K562 (cell line): ENCODE measurements at regions not wholly inside any gene's neighbourhood (a gene's known extent, or its start where the extent isn't known, plus 50 kb on each side); places are given as distances from the start of the nearest gene placed in this dataset.

Experiments used
- ATAC-seq: fragments of 200-7000 bp; cut with Tn5 transposase; 3 replicates; pipeline ENCODE4 v1.9.1; 2020; ENCODE audit warnings: moderate library complexity
- BruUV-seq: library from RNA; stranded (reverse); fragments of 400-500 nt; replicated peaks from 2 replicates; lab custom pipeline; 2021; lab: Mats Ljungman, UMichigan
- CTCF ChIA-PET: fragments of 300-600 bp; formaldehyde crosslinking; extraction: SDS; loops from one replicate; lab custom pipeline; 2021; ENCODE audit warnings: low intra/inter-chr PET ratio; lab: Yijun Ruan, JAX
- POLR2A ChIA-PET: fragments of 300-600, 350-650 bp; sonication (Branson Sonifier 250); formaldehyde crosslinking; extraction: SDS; loops from one replicate; lab custom pipeline; 2021; ENCODE audit warnings: antibody characterized with exemption, inconsistent platforms; lab: Yijun Ruan, JAX
- DNase-seq, 4 experiments: peaks; one replicate each; pipeline versions ENCODE4 v3.0.0 to v3.0.0-alpha.2; 2011 to 2018; ENCODE audit warnings: low spot score in 3 of 4, mixed read lengths in 3 of 4; ENCODE audit errors: extremely low read depth in 1 of 4
- FAIRE-seq: peaks from 2 replicates; lab custom pipeline; 2011; peaks lifted over from hg19 to GRCh38; lab: Jason Lieb, UNC
- H2AFZ ChIP-seq: 2 replicates; pipeline ENCODE4 v1.6.0; 2011; ENCODE audit warnings: low read depth, low read length, control low read depth, inconsistent platforms
- H3K27ac ChIP-seq: fragments of 200-600 bp; 3 replicates; pipeline ENCODE4 v1.8.0; 2011; ENCODE audit warnings: low read depth, mild to moderate bottlenecking, control low read depth, inconsistent platforms, low read length, moderate library complexity, mixed read lengths; ENCODE audit errors: extremely low read depth
- H3K27me3 ChIP-seq, 2 experiments: fragments of 300-600 bp in 1 of 2; 2 replicates in 1 of 2; 3 replicates in 1 of 2; pipeline versions ENCODE4 v1.6.0 to v1.8.0; 2011; ENCODE audit warnings: inconsistent platforms in 2 of 2, low read length in 2 of 2, mild to moderate bottlenecking in 1 of 2, mixed read lengths in 1 of 2, moderate library complexity in 1 of 2; ENCODE audit not compliant: control insufficient read depth in 2 of 2, insufficient read depth in 2 of 2
- H3K36me3 ChIP-seq: fragments of 300-600 bp; 3 replicates; pipeline ENCODE4 v1.8.0; 2011; ENCODE audit warnings: mild to moderate bottlenecking, low read length, inconsistent platforms; ENCODE audit not compliant: control insufficient read depth, insufficient read depth
- H3K4me1 ChIP-seq, 2 experiments: fragments of 200-600 bp in 1 of 2; replicated peaks in 1 of 2; 2 replicates in 1 of 2; 3 replicates in 1 of 2; pipeline versions ENCODE4 v1.5.1 to v1.8.0; 2011; ENCODE audit warnings: inconsistent platforms in 2 of 2, low read length in 2 of 2, mild to moderate bottlenecking in 1 of 2, mixed read lengths in 1 of 2, moderate library complexity in 1 of 2; ENCODE audit not compliant: control insufficient read depth in 2 of 2, insufficient read depth in 2 of 2
- H3K4me2 ChIP-seq: 2 replicates; pipeline ENCODE4 v1.6.1; 2011; ENCODE audit warnings: low read length, control low read depth, inconsistent platforms, mixed read lengths; ENCODE audit not compliant: insufficient read depth
- H3K4me3 ChIP-seq: fragments of 200-600 bp; sonication (generic), shearing (Covaris generic); 2 replicates; pipeline ENCODE4 v1.5.1; 2016; ENCODE audit warnings: control low read depth, inconsistent platforms
- H3K79me2 ChIP-seq: fragments of 200-600 bp; 3 replicates; pipeline ENCODE4 v1.8.0; 2011; ENCODE audit warnings: low read length, inconsistent platforms; ENCODE audit not compliant: control insufficient read depth, insufficient read depth
- H3K9ac ChIP-seq, 2 experiments: 2 replicates each; pipeline versions ENCODE4 v1.6.0 to v1.6.1; 2011; ENCODE audit warnings: low read depth in 2 of 2, low read length in 2 of 2, control low read depth in 1 of 2, inconsistent platforms in 1 of 2, mild to moderate bottlenecking in 1 of 2, mixed read lengths in 1 of 2; ENCODE audit not compliant: insufficient read depth in 1 of 2
- H3K9me1 ChIP-seq: one replicate; pipeline ENCODE4 v1.6.0; 2011; ENCODE audit warnings: inconsistent platforms, mild to moderate bottlenecking, low read length, moderate library complexity; ENCODE audit not compliant: control insufficient read depth, insufficient read depth
- H3K9me3 ChIP-seq: replicated peaks from 2 replicates; pipeline ENCODE4 v1.5.1; 2011; ENCODE audit warnings: low read depth, low read length, inconsistent platforms; ENCODE audit not compliant: control insufficient read depth, insufficient read depth
- H4K20me1 ChIP-seq: replicated peaks from 2 replicates; pipeline ENCODE4 v1.6.1; 2011; ENCODE audit warnings: low read length, inconsistent platforms, mixed read lengths; ENCODE audit not compliant: control insufficient read depth, insufficient read depth
- BRD9 ChIP-seq: fragments of 450-650 bp; IDR thresholded peaks from 2 replicates; pipeline ENCODE4 v1.6.1; 2018; ENCODE audit warnings: low read depth; ENCODE audit not compliant: partially characterized antibody
- FOXA3 ChIP-seq, 2 experiments: fragments of 450-650 bp in 1 of 2; sonication (generic) in 1 of 2; formaldehyde crosslinking; IDR thresholded peaks in 1 of 2; conservative IDR thresholded peaks in 1 of 2; 2 replicates each; pipeline versions ENCODE4 v1.4.0 to v1.8.0; 2020 to 2022; ENCODE audit warnings: mild to moderate bottlenecking in 2 of 2, missing genetic modification reagents in 1 of 2
- NELFE ChIP-seq: IDR thresholded peaks from 2 replicates; pipeline ENCODE4 v1.6.1; 2011; ENCODE audit warnings: mild to moderate bottlenecking; ENCODE audit not compliant: insufficient read depth, insufficient read length
- POLR3G ChIP-seq: IDR thresholded peaks from 2 replicates; pipeline ENCODE4 v1.6.1; 2011; ENCODE audit not compliant: insufficient read length, insufficient replicate concordance; ENCODE audit errors: extremely low read depth
- WGBS: fragments of 100-300 bp; shearing (Covaris generic); methylation state at CpG from one replicate; pipeline ENCODE4 v1.1.6; 2016; ENCODE audit warnings: low coverage, mixed read lengths; ENCODE audit not compliant: insufficient coverage; ENCODE audit errors: missing lambda C conversion rate; 5-methylcytosine and 5-hydroxymethylcytosine counted together
- in situ Hi-C: fragments of 300-500 bp; cut with MboI; formaldehyde crosslinking; loops from 4 replicates; pipeline ENCODE4 v1.15.0; 2018; ENCODE audit warnings: inconsistent platforms, mixed read lengths
- intact Hi-C: fragments of 100-400 bp; cut with micrococcal nuclease; formaldehyde crosslinking; loops from 2 replicates; pipeline ENCODE4 v1.14.2; 2022
- TF ChIP-seq, protein P1 (sequence below), 2 experiments: fragments of 450-650 bp in 1 of 2; sonication (generic) in 1 of 2; formaldehyde crosslinking; conservative IDR thresholded peaks; 2 replicates each; pipeline versions ENCODE4 v1.4.0 to v1.8.1; 2020 to 2022; ENCODE audit warnings: mild to moderate bottlenecking in 1 of 2, missing genetic modification reagents in 1 of 2
- TF ChIP-seq, protein P2 (sequence below): fragments of 250-450 bp; sonication (Bioruptor Pico); IDR thresholded peaks from 2 replicates; pipeline ENCODE4 v1.4.0; 2020
- TF ChIP-seq, protein P3 (sequence below): fragments of 250-450 bp; sonication (Bioruptor Pico); IDR thresholded peaks from 2 replicates; pipeline ENCODE4 v1.5.0; 2021; ENCODE audit warnings: mild to moderate bottlenecking, borderline replicate concordance
- TF ChIP-seq, protein P4 (sequence below): fragments of 450-650 bp; IDR thresholded peaks from 2 replicates; pipeline ENCODE4 v1.6.1; 2016

DNA sequence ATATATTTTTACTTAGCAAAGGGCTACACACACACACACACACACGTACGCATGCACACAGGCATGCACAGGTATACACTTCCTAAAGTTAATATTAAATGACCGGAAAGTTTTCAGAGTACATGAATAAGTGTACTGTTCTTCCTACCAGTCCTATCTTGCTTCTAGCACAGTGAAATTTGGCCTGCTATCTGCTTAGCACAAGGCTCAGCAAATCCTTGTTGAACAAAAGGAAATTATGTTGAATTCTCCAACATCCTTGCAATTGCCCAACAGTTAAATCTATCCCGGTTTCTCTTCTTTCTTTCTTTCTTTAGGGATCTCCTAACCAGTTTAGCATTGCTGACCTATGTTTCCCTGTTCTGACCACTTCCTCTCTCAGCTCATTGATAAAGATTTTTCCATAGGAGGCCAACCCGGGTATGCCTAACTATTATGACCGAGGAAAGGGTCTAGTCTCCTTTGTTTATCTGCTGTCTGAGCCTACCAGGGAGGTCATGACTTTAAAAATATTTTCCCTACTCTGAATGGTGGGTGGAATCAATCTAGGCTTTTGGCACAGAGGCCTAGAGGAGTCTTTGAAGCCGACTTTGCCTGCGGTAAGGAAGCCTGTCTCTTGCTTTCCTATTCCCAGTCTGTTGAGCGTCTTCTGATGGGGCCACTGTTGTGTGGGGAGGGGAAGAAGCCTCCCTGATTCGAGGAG is 400.7 kb downstream of the HRH4 start:
- Histone ChIP-seq H3K9me3 (no peaks in the 10 kb centered on the region), H3K9me1 (no peaks in the 10 kb centered on the region), H4K20me1 (no peaks in the 10 kb centered on the region), H3K27me3 (no peaks in the 10 kb centered on the region), H3K4me1 (no peaks in the 10 kb centered on the region), H3K9ac (no peak overlapping the region), H2AFZ (no peak overlapping the region), H3K36me3 (no peaks in the 10 kb centered on the region), H3K79me2 (no peaks in the 10 kb centered on the region), H3K27ac (no peak overlapping the region), H3K4me3 (no peak overlapping the region), H3K4me2 (no peak overlapping the region)
- intact Hi-C loops (no loop called here), in situ Hi-C loops (no loop called here)
- 2% methylated on average over 10 of the region's 10 CpGs for WGBS
- CTCF ChIA-PET, result no interaction called here
- TF ChIP-seq BRD9 (no peak), NELFE (no peak), FOXA3 (CRISPR knock-in tag; conservative IDR thresholded peaks at IDR 0.05 in 1 of 2, IDR thresholded peaks at IDR 0.05 in 1 of 2) (no peak), POLR3G (no peak)
- TF ChIP-seq, protein P1, sequence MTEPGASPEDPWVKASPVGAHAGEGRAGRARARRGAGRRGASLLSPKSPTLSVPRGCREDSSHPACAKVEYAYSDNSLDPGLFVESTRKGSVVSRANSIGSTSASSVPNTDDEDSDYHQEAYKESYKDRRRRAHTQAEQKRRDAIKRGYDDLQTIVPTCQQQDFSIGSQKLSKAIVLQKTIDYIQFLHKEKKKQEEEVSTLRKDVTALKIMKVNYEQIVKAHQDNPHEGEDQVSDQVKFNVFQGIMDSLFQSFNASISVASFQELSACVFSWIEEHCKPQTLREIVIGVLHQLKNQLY (CRISPR knock-in tag; conservative IDR thresholded peaks at IDR 0.05), result no peak
- TF ChIP-seq, protein P2, sequence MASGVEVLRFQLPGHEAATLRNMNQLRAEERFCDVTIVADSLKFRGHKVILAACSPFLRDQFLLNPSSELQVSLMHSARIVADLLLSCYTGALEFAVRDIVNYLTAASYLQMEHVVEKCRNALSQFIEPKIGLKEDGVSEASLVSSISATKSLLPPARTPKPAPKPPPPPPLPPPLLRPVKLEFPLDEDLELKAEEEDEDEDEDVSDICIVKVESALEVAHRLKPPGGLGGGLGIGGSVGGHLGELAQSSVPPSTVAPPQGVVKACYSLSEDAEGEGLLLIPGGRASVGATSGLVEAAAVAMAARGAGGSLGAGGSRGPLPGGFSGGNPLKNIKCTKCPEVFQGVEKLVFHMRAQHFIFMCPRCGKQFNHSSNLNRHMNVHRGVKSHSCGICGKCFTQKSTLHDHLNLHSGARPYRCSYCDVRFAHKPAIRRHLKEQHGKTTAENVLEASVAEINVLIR (CRISPR knock-in tag), result no peak
- TF ChIP-seq, protein P3, sequence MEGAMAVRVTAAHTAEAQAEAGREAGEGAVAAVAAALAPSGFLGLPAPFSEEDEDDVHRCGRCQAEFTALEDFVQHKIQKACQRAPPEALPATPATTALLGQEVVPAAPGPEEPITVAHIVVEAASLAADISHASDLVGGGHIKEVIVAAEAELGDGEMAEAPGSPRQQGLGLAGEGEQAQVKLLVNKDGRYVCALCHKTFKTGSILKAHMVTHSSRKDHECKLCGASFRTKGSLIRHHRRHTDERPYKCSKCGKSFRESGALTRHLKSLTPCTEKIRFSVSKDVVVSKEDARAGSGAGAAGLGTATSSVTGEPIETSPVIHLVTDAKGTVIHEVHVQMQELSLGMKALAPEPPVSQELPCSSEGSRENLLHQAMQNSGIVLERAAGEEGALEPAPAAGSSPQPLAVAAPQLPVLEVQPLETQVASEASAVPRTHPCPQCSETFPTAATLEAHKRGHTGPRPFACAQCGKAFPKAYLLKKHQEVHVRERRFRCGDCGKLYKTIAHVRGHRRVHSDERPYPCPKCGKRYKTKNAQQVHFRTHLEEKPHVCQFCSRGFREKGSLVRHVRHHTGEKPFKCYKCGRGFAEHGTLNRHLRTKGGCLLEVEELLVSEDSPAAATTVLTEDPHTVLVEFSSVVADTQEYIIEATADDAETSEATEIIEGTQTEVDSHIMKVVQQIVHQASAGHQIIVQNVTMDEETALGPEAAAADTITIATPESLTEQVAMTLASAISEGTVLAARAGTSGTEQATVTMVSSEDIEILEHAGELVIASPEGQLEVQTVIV (CRISPR knock-in tag), result no peak
- TF ChIP-seq, protein P4, sequence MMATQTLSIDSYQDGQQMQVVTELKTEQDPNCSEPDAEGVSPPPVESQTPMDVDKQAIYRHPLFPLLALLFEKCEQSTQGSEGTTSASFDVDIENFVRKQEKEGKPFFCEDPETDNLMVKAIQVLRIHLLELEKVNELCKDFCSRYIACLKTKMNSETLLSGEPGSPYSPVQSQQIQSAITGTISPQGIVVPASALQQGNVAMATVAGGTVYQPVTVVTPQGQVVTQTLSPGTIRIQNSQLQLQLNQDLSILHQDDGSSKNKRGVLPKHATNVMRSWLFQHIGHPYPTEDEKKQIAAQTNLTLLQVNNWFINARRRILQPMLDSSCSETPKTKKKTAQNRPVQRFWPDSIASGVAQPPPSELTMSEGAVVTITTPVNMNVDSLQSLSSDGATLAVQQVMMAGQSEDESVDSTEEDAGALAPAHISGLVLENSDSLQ, result no peak
- no peak for DNase-seq
- BruUV-seq, result no TSS peak
- no peak for FAIRE-seq
- POLR2A ChIA-PET, result interaction anchor here (0.6 kb wide), 1 partner anchor 22 kb away, joined by 4 read pairs; no protein-coding TSS in a partner anchor
- no peak for ATAC-seq
